Mucosa of descending colon (tissue), 3 donors: ENCODE measurements at regions not wholly inside any gene's neighbourhood (a gene's known extent, or its start where the extent isn't known, plus 50 kb on each side); places are given as distances from the start of the nearest gene placed in this dataset.

ENCODE experiments used
- ATAC-seq: fragments of 200-7000 bp; cut with Tn5 transposase; one replicate; pipeline ENCODE4 v1.9.1; 2020; ENCODE audit warnings: mild to moderate bottlenecking, moderate library complexity
- DNase-seq, 3 donors: peaks; one replicate each; pipeline ENCODE4 v3.0.0-alpha.2; 2020
- H3K36me3 ChIP-seq: fragments of 200-600 bp; one replicate; pipeline ENCODE4 v1.8.0; 2021; ENCODE audit warnings: low read depth, mild to moderate bottlenecking
- H3K4me1 ChIP-seq: fragments of 200-600 bp; one replicate; pipeline ENCODE4 v1.8.0; 2021; ENCODE audit warnings: low read depth, mild to moderate bottlenecking
- H3K4me3 ChIP-seq: fragments of 200-600 bp; one replicate; pipeline ENCODE4 v1.8.0; 2021; ENCODE audit warnings: mild to moderate bottlenecking
- H3K9me3 ChIP-seq: fragments of 200-600 bp; one replicate; pipeline ENCODE4 v1.8.0; 2021; ENCODE audit warnings: mild to moderate bottlenecking
- intact Hi-C, 2 donors: fragments of 100-400 bp; cut with DNase I in 1 of 2; cut with micrococcal nuclease in 1 of 2; formaldehyde crosslinking; loops; one replicate each; pipeline versions ENCODE4 v1.11.0 to v1.11.1; 2022; cut with DNase I, micrococcal nuclease
- TF ChIP-seq, protein P1 (sequence below): fragments of 200-600 bp; IDR thresholded peaks from one replicate; pipeline ENCODE4 v1.8.0; 2022; ENCODE audit warnings: antibody characterized with exemption, mild to moderate bottlenecking
- donor health status: DM: no; HTN: no; CAD: no; lungs with moderate emphysema.
- donor health status: DM: no; HTN: no; CAD: no.
- donor health status: DM: no; HTN: yes; CAD: no.

DNA sequence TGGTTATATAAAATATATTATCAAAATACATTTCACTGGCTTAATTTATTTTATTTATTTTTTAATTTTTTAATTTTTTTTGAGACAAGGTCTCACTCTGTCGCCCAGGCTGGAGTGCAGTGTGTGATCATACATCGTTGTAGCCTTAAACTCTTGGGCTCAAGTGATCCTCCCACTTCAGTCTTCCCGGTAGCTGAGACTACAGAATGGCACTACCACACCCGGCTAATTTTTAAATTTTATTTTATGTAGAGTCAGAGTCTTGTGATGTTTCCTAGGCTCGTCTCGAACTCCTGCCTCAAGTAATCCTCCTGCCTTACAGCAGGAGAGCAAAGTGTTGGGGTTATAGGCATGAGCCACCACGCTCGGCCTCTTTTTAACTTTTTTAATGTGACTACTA, 143.8 kb downstream of the CEP135 start:
- ATAC-seq (no peak), DNase-seq (no peak)
- no peaks in the 10 kb centered on the region for H3K9me3 ChIP-seq
- TF ChIP-seq, protein P1, sequence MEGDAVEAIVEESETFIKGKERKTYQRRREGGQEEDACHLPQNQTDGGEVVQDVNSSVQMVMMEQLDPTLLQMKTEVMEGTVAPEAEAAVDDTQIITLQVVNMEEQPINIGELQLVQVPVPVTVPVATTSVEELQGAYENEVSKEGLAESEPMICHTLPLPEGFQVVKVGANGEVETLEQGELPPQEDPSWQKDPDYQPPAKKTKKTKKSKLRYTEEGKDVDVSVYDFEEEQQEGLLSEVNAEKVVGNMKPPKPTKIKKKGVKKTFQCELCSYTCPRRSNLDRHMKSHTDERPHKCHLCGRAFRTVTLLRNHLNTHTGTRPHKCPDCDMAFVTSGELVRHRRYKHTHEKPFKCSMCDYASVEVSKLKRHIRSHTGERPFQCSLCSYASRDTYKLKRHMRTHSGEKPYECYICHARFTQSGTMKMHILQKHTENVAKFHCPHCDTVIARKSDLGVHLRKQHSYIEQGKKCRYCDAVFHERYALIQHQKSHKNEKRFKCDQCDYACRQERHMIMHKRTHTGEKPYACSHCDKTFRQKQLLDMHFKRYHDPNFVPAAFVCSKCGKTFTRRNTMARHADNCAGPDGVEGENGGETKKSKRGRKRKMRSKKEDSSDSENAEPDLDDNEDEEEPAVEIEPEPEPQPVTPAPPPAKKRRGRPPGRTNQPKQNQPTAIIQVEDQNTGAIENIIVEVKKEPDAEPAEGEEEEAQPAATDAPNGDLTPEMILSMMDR, result no peak
- no peaks in the 10 kb centered on the region for H3K4me1 ChIP-seq
- intact Hi-C loops, result no loop called here
- H3K36me3 ChIP-seq, result no peaks in the 10 kb centered on the region
- no peak overlapping the region for H3K4me3 ChIP-seq

DNA sequence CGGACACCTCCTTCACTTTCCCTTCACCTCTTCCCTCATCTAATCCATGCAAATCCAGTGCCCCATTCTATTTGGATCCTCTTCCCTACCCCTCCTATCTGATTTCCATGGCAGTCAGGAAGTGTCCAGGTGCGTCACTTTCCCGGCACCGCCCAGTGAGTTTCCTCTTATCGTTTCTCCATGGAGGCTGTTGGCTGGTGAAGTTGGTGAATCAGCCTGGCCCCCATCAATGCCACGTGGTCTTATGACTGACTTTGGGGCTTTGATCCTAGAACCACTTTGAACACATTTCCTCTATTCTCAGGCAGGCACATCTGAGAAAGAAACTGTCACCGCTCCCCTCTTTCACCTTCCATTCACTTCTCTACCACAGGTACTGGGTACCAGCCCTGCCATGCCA, 137.8 kb downstream of the CEP135 start:
- TF ChIP-seq, protein P1, result no peak
- peak; percentile 86 for ATAC-seq
- H3K36me3 ChIP-seq, result no peaks in the 10 kb centered on the region
- no peaks in the 10 kb centered on the region for H3K4me1 ChIP-seq
- H3K4me3 ChIP-seq, result no peak overlapping the region
- no peaks in the 10 kb centered on the region for H3K9me3 ChIP-seq
- intact Hi-C loops, result no loop called here
- peak in 2 of 3 donors; percentile 19 to 32 for DNase-seq

DNA sequence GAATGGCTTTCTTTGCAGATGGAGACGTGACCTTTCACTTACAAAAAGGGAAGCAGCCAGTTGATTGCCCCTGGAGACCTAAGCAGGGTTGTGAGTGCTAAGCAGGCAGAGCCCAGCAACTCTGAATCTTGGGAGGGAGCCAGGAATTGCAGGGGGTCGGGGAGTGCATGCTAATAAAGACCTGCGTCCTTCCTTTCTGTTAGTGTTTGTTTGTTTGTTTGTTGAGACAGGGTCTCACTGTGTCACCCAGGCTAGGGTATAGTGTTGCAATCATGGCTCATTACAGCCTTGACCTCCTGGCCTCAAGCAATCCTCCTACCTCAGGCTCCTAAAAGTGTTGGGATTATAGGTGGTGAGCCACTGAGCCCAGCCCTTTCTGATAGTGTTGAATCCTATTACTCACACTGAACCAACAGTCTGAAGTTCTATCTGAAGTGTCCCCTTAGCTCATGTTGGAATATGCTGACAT, 137.4 kb downstream of the CEP135 start:
- Histone ChIP-seq H3K4me3 (no peak overlapping the region), H3K9me3 (no peaks in the 10 kb centered on the region), H3K36me3 (no peaks in the 10 kb centered on the region), H3K4me1 (no peaks in the 10 kb centered on the region)
- intact Hi-C loops, result no loop called here
- ATAC-seq (peak; percentile 91), DNase-seq (no peak)
- TF ChIP-seq, protein P1, result no peak

DNA sequence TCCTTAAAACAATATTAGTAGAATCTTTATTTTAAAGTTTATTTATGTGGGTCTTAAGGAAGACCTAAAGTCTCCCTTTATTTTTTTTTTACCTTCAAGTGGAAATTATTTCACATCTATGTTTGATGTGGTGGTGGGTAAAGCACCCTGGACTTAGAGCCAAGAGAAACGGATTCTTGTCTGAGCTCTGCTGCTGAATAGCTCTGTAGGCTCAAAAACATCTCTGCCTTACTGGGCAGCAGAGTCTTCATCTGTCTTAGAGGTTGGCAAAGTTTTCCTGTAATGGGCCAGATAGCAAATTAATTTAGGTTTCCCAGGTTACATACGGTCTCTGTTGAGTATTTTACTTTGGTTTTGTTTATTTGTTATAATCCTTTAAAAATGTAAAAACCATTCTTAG, 136.5 kb downstream of the CEP135 start:
- DNase-seq (no peak), ATAC-seq (no peak)
- Histone ChIP-seq H3K4me1 (no peaks in the 10 kb centered on the region), H3K9me3 (no peaks in the 10 kb centered on the region), H3K36me3 (no peaks in the 10 kb centered on the region), H3K4me3 (no peak overlapping the region)
- TF ChIP-seq, protein P1, result no peak
- intact Hi-C loops, result no loop called here

DNA sequence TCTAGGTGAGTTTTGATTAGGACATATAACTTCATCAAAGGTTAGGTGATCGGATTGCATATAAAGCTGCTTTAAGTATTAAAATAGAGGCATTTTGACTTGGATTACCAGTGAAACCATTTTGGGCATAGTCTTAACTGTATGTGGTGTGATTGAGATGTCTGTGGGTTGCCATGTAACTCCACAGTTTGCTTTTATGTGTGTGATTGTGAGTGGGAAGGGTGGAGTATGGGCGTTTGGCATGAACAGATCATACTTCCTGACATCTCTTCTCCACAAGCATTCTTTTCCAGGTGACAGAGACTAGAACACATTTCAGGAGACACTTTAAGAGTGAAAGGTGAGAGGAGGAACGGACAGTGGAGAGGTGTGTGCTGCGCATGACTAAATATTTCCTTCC, 136.1 kb downstream of the CEP135 start:
- no peaks in the 10 kb centered on the region for H3K36me3 ChIP-seq
- H3K9me3 ChIP-seq, result no peaks in the 10 kb centered on the region
- TF ChIP-seq, protein P1, result no peak
- no peak overlapping the region for H3K4me3 ChIP-seq
- DNase-seq (no peak), ATAC-seq (no peak)
- intact Hi-C loops, result no loop called here
- H3K4me1 ChIP-seq, result no peaks in the 10 kb centered on the region
